Parathyroid adenoma (tissue), 2 donors: ENCODE measurements at regions not wholly inside any gene's neighbourhood (a gene's known extent, or its start where the extent isn't known, plus 50 kb on each side); places are given as distances from the start of the nearest gene placed in this dataset.

Experiments
- H2AFZ ChIP-seq: fragments of 300-600 bp; sonication (generic); one replicate; pipeline ENCODE4 v1.7.0; 2017; ENCODE audit warnings: antibody characterized with exemption, mild to moderate bottlenecking
- H3K27ac ChIP-seq: fragments of 300-600 bp; sonication (generic); one replicate; pipeline ENCODE4 v1.7.0; 2017
- H3K27me3 ChIP-seq: fragments of 300-600 bp; sonication (generic); one replicate; pipeline ENCODE4 v1.7.0; 2017; ENCODE audit warnings: low read length; ENCODE audit not compliant: control insufficient read depth, insufficient read depth
- H3K36me3 ChIP-seq: fragments of 300-600 bp; sonication (generic); one replicate; pipeline ENCODE4 v1.7.0; 2017; ENCODE audit warnings: low read length; ENCODE audit not compliant: control insufficient read depth, insufficient read depth
- H3K4me1 ChIP-seq: fragments of 300-600 bp; sonication (generic); one replicate; pipeline ENCODE4 v1.7.0; 2017; ENCODE audit warnings: control low read depth
- H3K4me2 ChIP-seq: fragments of 300-600 bp; sonication (generic); one replicate; pipeline ENCODE4 v1.7.0; 2017; ENCODE audit warnings: low read length
- H3K4me3 ChIP-seq: fragments of 300-600 bp; sonication (generic); one replicate; pipeline ENCODE4 v1.7.0; 2017; ENCODE audit warnings: low read depth, low read length
- H3K79me2 ChIP-seq: fragments of 300-600 bp; sonication (generic); one replicate; pipeline ENCODE4 v1.7.0; 2017; ENCODE audit warnings: control low read depth
- H3K9ac ChIP-seq: fragments of 300-600 bp; sonication (generic); one replicate; pipeline ENCODE4 v1.7.0; 2017; ENCODE audit warnings: mild to moderate bottlenecking
- H3K9me3 ChIP-seq: fragments of 300-600 bp; sonication (generic); one replicate; pipeline ENCODE4 v1.7.0; 2017; ENCODE audit warnings: low read length; ENCODE audit not compliant: control insufficient read depth
- CTCF ChIP-seq: fragments of 300-600 bp; sonication (generic); IDR thresholded peaks from one replicate; pipeline ENCODE4 v1.7.0; 2017; ENCODE audit warnings: antibody characterized with exemption, mild to moderate bottlenecking
- donor health status: primary hyperparathyroidism.

GRCh38 chr6:163944897-163945296 is 530.4 kb downstream of the QKI start:
- no peak overlapping the region for H3K9ac ChIP-seq
- H3K27me3 ChIP-seq = no peaks in the 10 kb centered on the region
- no peaks in the 10 kb centered on the region for H3K36me3 ChIP-seq
- no peak overlapping the region for H3K4me3 ChIP-seq
- H3K4me1 ChIP-seq = no peaks in the 10 kb centered on the region
- TF ChIP-seq CTCF = no peak
- no peaks in the 10 kb centered on the region for H3K9me3 ChIP-seq
- no peaks in the 10 kb centered on the region for H3K79me2 ChIP-seq
- no peak overlapping the region for H3K4me2 ChIP-seq
- no peak overlapping the region for H3K27ac ChIP-seq
- H2AFZ ChIP-seq = no peak overlapping the region

- no peak overlapping the region for H3K4me3 ChIP-seq
- no peaks in the 10 kb centered on the region for H3K27me3 ChIP-seq
- no peaks in the 10 kb centered on the region for H3K4me1 ChIP-seq
- no peaks in the 10 kb centered on the region for H3K36me3 ChIP-seq
- no peaks in the 10 kb centered on the region for H3K9me3 ChIP-seq
- no peaks in the 10 kb centered on the region for H3K79me2 ChIP-seq
- no peak overlapping the region for H3K4me2 ChIP-seq
- no peak for TF ChIP-seq CTCF
- no peak overlapping the region for H2AFZ ChIP-seq
- H3K9ac ChIP-seq = no peak overlapping the region
- H3K27ac ChIP-seq = no peak overlapping the region
Measured at GRCh38 chr6:163943607-163944385, 529.3 kb downstream of the QKI start.

GRCh38 chr6:163942790-163943189 is 528.3 kb downstream of the QKI start:
- H3K79me2 ChIP-seq = no peaks in the 10 kb centered on the region
- no peak overlapping the region for H2AFZ ChIP-seq
- no peak overlapping the region for H3K27ac ChIP-seq
- no peak overlapping the region for H3K4me3 ChIP-seq
- H3K9ac ChIP-seq = no peak overlapping the region
- no peaks in the 10 kb centered on the region for H3K27me3 ChIP-seq
- H3K4me1 ChIP-seq = no peaks in the 10 kb centered on the region
- no peak for TF ChIP-seq CTCF
- no peak overlapping the region for H3K4me2 ChIP-seq
- no peaks in the 10 kb centered on the region for H3K36me3 ChIP-seq
- no peaks in the 10 kb centered on the region for H3K9me3 ChIP-seq

- Histone ChIP-seq H2AFZ (peak overlapping the region; percentile 11), H3K36me3 (no peaks in the 10 kb centered on the region), H3K4me1 (no peaks in the 10 kb centered on the region), H3K4me2 (no peak overlapping the region), H3K4me3 (no peak overlapping the region), H3K27me3 (no peaks in the 10 kb centered on the region), H3K27ac (peak overlapping the region; percentile 22), H3K79me2 (no peaks in the 10 kb centered on the region), H3K9ac (no peak overlapping the region), H3K9me3 (no peaks in the 10 kb centered on the region)
- no peak for TF ChIP-seq CTCF
Measured at GRCh38 chr6:163941624-163941976, 527.1 kb downstream of the QKI start.
